Liver (tissue), 8 donors: ENCODE measurements at regions not wholly inside any gene's neighbourhood (a gene's known extent, or its start where the extent isn't known, plus 50 kb on each side); places are given as distances from the start of the nearest gene placed in this dataset.

ENCODE experiments used
- DNase-seq: peaks from one replicate; pipeline ENCODE4 v3.0.0-alpha.2; 2017; ENCODE audit warnings: low spot score
- H3K27ac ChIP-seq, 2 donors: one replicate each; pipeline ENCODE4 v1.7.0; 2013; ENCODE audit warnings: inconsistent platforms in 2 of 2, low read length in 2 of 2, control low read depth in 1 of 2, low read depth in 1 of 2, mild to moderate bottlenecking in 1 of 2
- H3K27me3 ChIP-seq, 4 donors: one replicate each; pipeline versions ENCODE4 v1.6.1 to v1.7.0; 2013; ENCODE audit warnings: low read length in 3 of 4, inconsistent platforms in 1 of 4, mild to moderate bottlenecking in 1 of 4, moderate library complexity in 1 of 4; ENCODE audit not compliant: control insufficient read depth in 4 of 4, insufficient read depth in 4 of 4
- H3K36me3 ChIP-seq, 4 donors: one replicate each; pipeline versions ENCODE4 v1.6.1 to v1.7.0; 2013; ENCODE audit warnings: low read length in 3 of 4, mild to moderate bottlenecking in 3 of 4, low read depth in 1 of 4, moderate library complexity in 1 of 4; ENCODE audit not compliant: control insufficient read depth in 4 of 4, insufficient read depth in 3 of 4
- H3K4me1 ChIP-seq, 4 donors: one replicate each; pipeline versions ENCODE4 v1.6.1 to v1.7.0; 2013; ENCODE audit warnings: low read length in 3 of 4, mild to moderate bottlenecking in 3 of 4, moderate library complexity in 1 of 4; ENCODE audit not compliant: control insufficient read depth in 4 of 4, insufficient read depth in 4 of 4
- H3K4me3 ChIP-seq, 3 donors: one replicate each; pipeline versions ENCODE4 v1.6.1 to v1.7.0; 2013; ENCODE audit warnings: low read length in 3 of 3, control low read depth in 1 of 3, low read depth in 1 of 3, mild to moderate bottlenecking in 1 of 3
- H3K9ac ChIP-seq, 2 donors: one replicate each; pipeline ENCODE4 v1.7.0; 2013; ENCODE audit warnings: low read length in 2 of 2, mild to moderate bottlenecking in 2 of 2, moderate library complexity in 2 of 2, control low read depth in 1 of 2, low read depth in 1 of 2
- H3K9me3 ChIP-seq, 4 donors: one replicate each; pipeline versions ENCODE4 v1.6.1 to v1.7.0; 2013; ENCODE audit warnings: low read length in 3 of 4; ENCODE audit not compliant: control insufficient read depth in 4 of 4
- CTCF ChIP-seq: fragments of 150-350 bp; IDR thresholded peaks from 2 replicates; pipeline ENCODE4 v1.5.1; 2017; ENCODE audit warnings: improper control_type of control experiment, low read depth, low read length; ENCODE audit not compliant: missing input control
- EGR1 ChIP-seq, 2 donors: IDR thresholded peaks; 2 replicates each; pipeline ENCODE4 v1.6.1; 2016 to 2018; ENCODE audit warnings: antibody characterized with exemption in 2 of 2, low read depth in 2 of 2
- FOXA2 ChIP-seq: IDR thresholded peaks from 2 replicates; pipeline ENCODE4 v1.6.1; 2016; ENCODE audit warnings: antibody characterized with exemption
- GABPA ChIP-seq, 2 donors: IDR thresholded peaks in 1 of 2; conservative IDR thresholded peaks in 1 of 2; 2 replicates each; pipeline ENCODE4 v1.6.1; 2016; ENCODE audit warnings: antibody characterized with exemption in 2 of 2, mild to moderate bottlenecking in 1 of 2, moderate library complexity in 1 of 2
- HNF4A ChIP-seq, 2 donors: conservative IDR thresholded peaks; 2 replicates each; pipeline ENCODE4 v1.6.1; 2016; ENCODE audit warnings: antibody characterized with exemption in 2 of 2, mild to moderate bottlenecking in 2 of 2
- HNF4G ChIP-seq: IDR thresholded peaks from 2 replicates; pipeline ENCODE4 v1.6.1; 2016; ENCODE audit warnings: antibody characterized with exemption
- JUND ChIP-seq, 2 donors: IDR thresholded peaks; 2 replicates each; pipeline ENCODE4 v1.6.1; 2016; ENCODE audit warnings: antibody characterized with exemption in 2 of 2
- NR2F2 ChIP-seq: IDR thresholded peaks from 2 replicates; pipeline ENCODE4 v1.6.1; 2016; ENCODE audit warnings: antibody characterized with exemption
- REST ChIP-seq: IDR thresholded peaks from 2 replicates; pipeline ENCODE4 v1.6.1; 2016; ENCODE audit warnings: antibody characterized with exemption, mild to moderate bottlenecking
- RXRA ChIP-seq, 2 donors: IDR thresholded peaks; 2 replicates each; pipeline ENCODE4 v1.6.1; 2017 to 2018; ENCODE audit warnings: antibody characterized with exemption in 2 of 2, mild to moderate bottlenecking in 1 of 2
- SP1 ChIP-seq: IDR thresholded peaks from 2 replicates; pipeline ENCODE4 v1.6.1; 2018; ENCODE audit warnings: antibody characterized with exemption, mild to moderate bottlenecking
- TAF1 ChIP-seq: conservative IDR thresholded peaks from 2 replicates; pipeline ENCODE4 v1.6.1; 2016; ENCODE audit warnings: antibody characterized with exemption, mild to moderate bottlenecking
- WGBS: extraction: QIAGEN DNeasy Blood & Tissue Kit; methylation state at CpG from one replicate; pipeline ENCODE4 v1.1.7; 2013; 5-methylcytosine and 5-hydroxymethylcytosine counted together
- TF ChIP-seq, protein P1 (sequence below): IDR thresholded peaks from 2 replicates; pipeline ENCODE4 v1.6.1; 2016; ENCODE audit warnings: antibody characterized with exemption
- TF ChIP-seq, protein P2 (sequence below): IDR thresholded peaks from 2 replicates; pipeline ENCODE4 v1.6.1; 2016; ENCODE audit warnings: antibody characterized with exemption
- donor health status: healthy.
- donor health status: healthy.
- donor health status: healthy.
- donor health status: healthy.
- donor health status: healthy.

DNA sequence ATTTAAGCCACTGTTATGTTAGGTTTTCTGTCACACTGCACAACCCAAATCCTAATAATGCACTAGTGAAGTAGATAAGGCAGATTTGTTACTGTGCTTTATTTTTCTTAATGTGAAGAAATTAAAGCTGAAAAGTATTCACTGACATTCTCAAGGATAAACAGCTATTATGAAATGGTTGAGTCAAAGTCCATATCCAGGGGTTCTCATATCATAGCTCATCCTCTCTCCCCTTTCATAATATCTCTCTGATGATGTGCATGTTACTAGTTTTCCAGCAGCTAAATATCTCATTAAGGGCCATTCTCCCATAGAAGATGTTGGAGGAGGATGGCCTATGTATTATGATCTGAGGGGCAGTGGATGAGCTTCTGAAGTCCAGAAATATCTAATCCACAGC, 53.6 kb upstream of the CCDC190 start:
- Histone ChIP-seq H3K9ac (no peak overlapping the region), H3K4me3 (no peak overlapping the region), H3K27ac (no peak overlapping the region), H3K36me3 (no peaks in the 10 kb centered on the region), H3K9me3 (peaks cover 0 to 5% (median 4%) of the 10 kb centered on the region in 4 donors), H3K4me1 (no peaks in the 10 kb centered on the region), H3K27me3 (peaks cover 0 to 2% (median 0%) of the 10 kb centered on the region in 4 donors)
- no peak for DNase-seq
- TF ChIP-seq EGR1 (IDR thresholded peaks at IDR 0.05; ENCODE audit: low read depth in 2 of 2) (no peak), HNF4G (no peak), SP1 (no peak), TAF1 (no peak), RXRA (IDR thresholded peaks at IDR 0.05) (no peak), NR2F2 (no peak), FOXA2 (no peak), REST (no peak)
- TF ChIP-seq, protein P1, sequence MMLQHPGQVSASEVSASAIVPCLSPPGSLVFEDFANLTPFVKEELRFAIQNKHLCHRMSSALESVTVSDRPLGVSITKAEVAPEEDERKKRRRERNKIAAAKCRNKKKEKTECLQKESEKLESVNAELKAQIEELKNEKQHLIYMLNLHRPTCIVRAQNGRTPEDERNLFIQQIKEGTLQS = no peak

DNA sequence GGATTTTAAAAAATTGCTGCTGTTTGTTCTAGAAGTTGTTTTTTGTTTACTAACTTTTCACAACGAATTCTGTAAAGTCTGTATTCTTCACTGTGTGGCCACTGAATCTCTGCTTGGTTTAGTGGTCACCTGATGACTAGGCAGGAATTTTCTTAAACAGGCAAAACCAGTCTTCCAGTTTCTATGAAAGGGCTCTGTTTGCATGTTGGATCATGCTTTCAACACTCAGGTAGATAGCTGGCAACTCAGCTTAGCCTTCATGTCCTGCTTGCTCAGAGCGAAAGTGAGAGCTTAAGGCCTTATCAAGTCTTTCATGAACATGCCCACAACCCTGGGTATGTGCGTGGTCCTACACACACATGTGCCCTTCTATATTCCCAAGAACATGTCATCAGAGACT, 52.4 kb upstream of the CCDC190 start:
- no peaks in the 10 kb centered on the region for H3K36me3 ChIP-seq
- peaks cover 0 to 2% (median 0%) of the 10 kb centered on the region in 4 donors for H3K27me3 ChIP-seq
- TF ChIP-seq HNF4A (conservative IDR thresholded peaks at IDR 0.05) = no peak
- TF ChIP-seq CTCF = no peak
- TF ChIP-seq RXRA (IDR thresholded peaks at IDR 0.05) = no peak
- no peak for TF ChIP-seq JUND (IDR thresholded peaks at IDR 0.05)
- TF ChIP-seq, protein P2, sequence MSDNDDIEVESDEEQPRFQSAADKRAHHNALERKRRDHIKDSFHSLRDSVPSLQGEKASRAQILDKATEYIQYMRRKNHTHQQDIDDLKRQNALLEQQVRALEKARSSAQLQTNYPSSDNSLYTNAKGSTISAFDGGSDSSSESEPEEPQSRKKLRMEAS = no peak
- no peak for TF ChIP-seq GABPA (IDR thresholded peaks at IDR 0.05 in 1 of 2, conservative IDR thresholded peaks at IDR 0.05 in 1 of 2)
- TF ChIP-seq FOXA2 = no peak
- peaks cover 0 to 5% (median 4%) of the 10 kb centered on the region in 4 donors for H3K9me3 ChIP-seq
- 60% methylated on average over 3 of the region's 3 CpGs for WGBS
- H3K27ac ChIP-seq = no peak overlapping the region
- no peaks in the 10 kb centered on the region for H3K4me1 ChIP-seq
- H3K9ac ChIP-seq = no peak overlapping the region
- no peak overlapping the region for H3K4me3 ChIP-seq
- DNase-seq = no peak
